CD8-positive, alpha-beta memory T cell (primary cell): ENCODE measurements at regions not wholly inside any gene's neighbourhood (a gene's known extent, or its start where the extent isn't known, plus 50 kb on each side); places are given as distances from the start of the nearest gene placed in this dataset.

Source experiments
- CTCF ChIA-PET: fragments of 350-600 bp; sonication (Branson Sonifier 250); formaldehyde crosslinking; loops from one replicate; lab custom pipeline; 2021; ENCODE audit warnings: antibody characterized with exemption; lab: Charles Lee
- POLR2A ChIA-PET: fragments of 350-600 bp; sonication (Branson Sonifier 250); formaldehyde crosslinking; loops from one replicate; lab custom pipeline; 2021; ENCODE audit warnings: antibody characterized with exemption; lab: Charles Lee
- DNase-seq, 5 donors: peaks; one replicate each; pipeline versions ENCODE4 v3.0.0 to v3.0.0-alpha.2; 2020 to 2022; ENCODE audit warnings: mixed read lengths in 1 of 5
- H3K27ac ChIP-seq: one replicate; pipeline ENCODE4 v1.7.0; 2013; ENCODE audit warnings: low read depth, mild to moderate bottlenecking, low read length, moderate library complexity
- H3K27me3 ChIP-seq: 2 replicates; pipeline ENCODE4 v1.7.0; 2013; ENCODE audit warnings: low read length, mild to moderate bottlenecking; ENCODE audit not compliant: insufficient read depth, poor library complexity, severe bottlenecking
- H3K36me3 ChIP-seq: 2 replicates; pipeline ENCODE4 v1.7.0; 2013; ENCODE audit warnings: mild to moderate bottlenecking, low read length, moderate library complexity; ENCODE audit not compliant: insufficient read depth
- H3K4me1 ChIP-seq: 2 replicates; pipeline ENCODE4 v1.7.0; 2013; ENCODE audit warnings: mild to moderate bottlenecking, low read length, moderate library complexity; ENCODE audit not compliant: insufficient read depth
- H3K4me3 ChIP-seq: 2 replicates; pipeline ENCODE4 v1.7.0; 2013; ENCODE audit warnings: mild to moderate bottlenecking, low read length
- H3K9me3 ChIP-seq: 2 replicates; pipeline ENCODE4 v1.7.0; 2013; ENCODE audit warnings: mild to moderate bottlenecking, low read length
- H3K27ac Mint-ChIP-seq, 8 donors: one replicate each; pipeline ENCODE4 v1.8.0; 2020 to 2021; ENCODE audit warnings: mixed read lengths in 8 of 8, mild to moderate bottlenecking in 6 of 8, inconsistent platforms in 3 of 8, moderate library complexity in 3 of 8
- H3K27me3 Mint-ChIP-seq, 2 donors: one replicate each; pipeline ENCODE4 v1.8.0; 2020 to 2021; ENCODE audit warnings: mixed read lengths in 2 of 2, mild to moderate bottlenecking in 1 of 2, moderate library complexity in 1 of 2
- H3K36me3 Mint-ChIP-seq, 3 donors: one replicate each; pipeline ENCODE4 v1.8.0; 2020 to 2021; ENCODE audit warnings: mixed read lengths in 3 of 3, inconsistent platforms in 1 of 3, mild to moderate bottlenecking in 1 of 3
- H3K4me1 Mint-ChIP-seq, 3 donors: one replicate each; pipeline ENCODE4 v1.8.0; 2020 to 2021; ENCODE audit warnings: mixed read lengths in 3 of 3, inconsistent platforms in 1 of 3, mild to moderate bottlenecking in 1 of 3
- H3K4me3 Mint-ChIP-seq, 7 donors: one replicate each; pipeline ENCODE4 v1.8.0; 2020 to 2021; ENCODE audit warnings: mixed read lengths in 7 of 7, mild to moderate bottlenecking in 6 of 7, moderate library complexity in 4 of 7, inconsistent platforms in 2 of 7
- H3K9me3 Mint-ChIP-seq, 5 donors: one replicate each; pipeline ENCODE4 v1.8.0; 2020 to 2022; ENCODE audit warnings: mixed read lengths in 5 of 5, mild to moderate bottlenecking in 3 of 5, moderate library complexity in 2 of 5, inconsistent platforms in 1 of 5

- peaks cover 48 to 68% (median 64%) of the 10 kb centered on the region in 3 donors for H3K4me1 Mint-ChIP-seq
- H3K9me3 Mint-ChIP-seq = peaks cover 0 to 3% (median 2%) of the 10 kb centered on the region in 5 donors
- Histone ChIP-seq H3K9me3 (no peaks in the 10 kb centered on the region), H3K27me3 (no peaks in the 10 kb centered on the region), H3K4me1 (peaks cover 42% of the 10 kb centered on the region), H3K36me3 (no peaks in the 10 kb centered on the region), H3K4me3 (no peak overlapping the region), H3K27ac (no peak overlapping the region)
- ChIA-PET POLR2A (interaction anchor here (0.7 to 1.0 kb wide), 2 partner anchors 185 to 186 kb away, joined by 3 to 4 read pairs; no protein-coding TSS in a partner anchor), CTCF (interaction anchor here (1.5 kb wide), 1 partner anchor 87 kb away, joined by 4 read pairs; no protein-coding TSS in a partner anchor)
- H3K4me3 Mint-ChIP-seq = peak overlapping the region in 6 of 7 donors; percentile 61 to 82 (median 76)
- H3K27me3 Mint-ChIP-seq = no peaks in the 10 kb centered on the region
- DNase-seq = no peak
- H3K36me3 Mint-ChIP-seq = peaks cover 0 to 12% (median 0%) of the 10 kb centered on the region in 3 donors
- peak overlapping the region; percentile 81 to 97 (median 90) for H3K27ac Mint-ChIP-seq
These were observed 191.3 kb downstream of the GATA3 start for GRCh38 chr10:8245814-8246142.

DNA sequence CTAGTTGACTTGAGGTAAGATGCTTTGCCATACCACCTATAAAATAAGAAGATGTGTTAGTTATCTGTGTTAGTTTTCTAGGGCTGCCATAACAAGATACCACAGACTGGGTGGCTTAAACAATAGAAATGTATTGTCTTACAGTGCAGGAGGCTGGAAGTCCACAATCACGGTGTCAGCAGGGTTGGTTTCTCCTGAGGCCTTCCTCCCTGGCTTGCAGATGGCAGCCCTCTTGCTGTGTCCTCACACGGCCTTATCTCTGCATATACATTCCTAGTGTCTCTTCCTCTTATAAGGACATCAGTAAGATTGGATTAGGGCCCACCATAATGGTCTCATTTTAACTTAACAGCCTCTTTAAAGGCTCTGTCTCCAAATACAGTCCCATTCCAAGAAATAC, 192.1 kb downstream of the GATA3 start:
- peak overlapping the region in 3 of 8 donors; percentile 42 to 93 (median 82) for H3K27ac Mint-ChIP-seq
- H3K27me3 Mint-ChIP-seq = no peaks in the 10 kb centered on the region
- Histone ChIP-seq H3K36me3 (no peaks in the 10 kb centered on the region), H3K27me3 (no peaks in the 10 kb centered on the region), H3K4me1 (peaks cover 42% of the 10 kb centered on the region), H3K4me3 (no peak overlapping the region), H3K9me3 (no peaks in the 10 kb centered on the region), H3K27ac (no peak overlapping the region)
- H3K36me3 Mint-ChIP-seq = peaks cover 0 to 12% (median 0%) of the 10 kb centered on the region in 3 donors
- no peak for DNase-seq
- CTCF ChIA-PET = no interaction called here
- H3K4me1 Mint-ChIP-seq = peaks cover 44 to 62% (median 57%) of the 10 kb centered on the region in 3 donors
- peaks cover 0 to 3% (median 2%) of the 10 kb centered on the region in 5 donors for H3K9me3 Mint-ChIP-seq
- no peak overlapping the region for H3K4me3 Mint-ChIP-seq
- POLR2A ChIA-PET = no interaction called here

DNA sequence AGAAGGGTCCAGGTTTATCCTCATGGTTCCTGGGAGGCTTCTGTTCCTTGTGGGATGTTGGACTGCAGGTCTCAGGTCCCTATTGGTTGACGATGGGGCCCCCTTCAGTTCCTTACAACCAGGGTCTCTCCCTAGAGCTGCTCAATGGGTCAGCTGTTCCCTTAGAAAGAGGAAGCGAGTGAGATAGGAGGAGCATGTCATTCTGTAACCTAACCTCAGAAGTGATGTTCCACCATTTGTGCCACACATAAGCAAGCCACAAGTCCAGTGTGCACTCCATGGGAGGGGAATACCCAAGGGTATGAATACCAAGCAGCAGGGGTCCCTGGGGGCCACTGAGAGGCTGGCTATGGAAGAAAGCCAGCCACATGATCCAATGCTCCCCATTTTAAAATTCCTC, 192.7 kb downstream of the GATA3 start:
- H3K4me3 Mint-ChIP-seq = no peak overlapping the region
- H3K36me3 Mint-ChIP-seq = peaks cover 0 to 12% (median 0%) of the 10 kb centered on the region in 3 donors
- DNase-seq = no peak
- ChIA-PET CTCF (no interaction called here), POLR2A (no interaction called here)
- Histone ChIP-seq H3K9me3 (no peaks in the 10 kb centered on the region), H3K4me1 (peaks cover 42% of the 10 kb centered on the region), H3K27me3 (no peaks in the 10 kb centered on the region), H3K4me3 (no peak overlapping the region), H3K36me3 (no peaks in the 10 kb centered on the region), H3K27ac (no peak overlapping the region)
- H3K27me3 Mint-ChIP-seq = no peaks in the 10 kb centered on the region
- H3K9me3 Mint-ChIP-seq = peaks cover 0 to 3% (median 2%) of the 10 kb centered on the region in 5 donors
- peaks cover 42 to 56% (median 51%) of the 10 kb centered on the region in 3 donors for H3K4me1 Mint-ChIP-seq
- peak overlapping the region in 1 of 8 donors; percentile 7 for H3K27ac Mint-ChIP-seq

DNA sequence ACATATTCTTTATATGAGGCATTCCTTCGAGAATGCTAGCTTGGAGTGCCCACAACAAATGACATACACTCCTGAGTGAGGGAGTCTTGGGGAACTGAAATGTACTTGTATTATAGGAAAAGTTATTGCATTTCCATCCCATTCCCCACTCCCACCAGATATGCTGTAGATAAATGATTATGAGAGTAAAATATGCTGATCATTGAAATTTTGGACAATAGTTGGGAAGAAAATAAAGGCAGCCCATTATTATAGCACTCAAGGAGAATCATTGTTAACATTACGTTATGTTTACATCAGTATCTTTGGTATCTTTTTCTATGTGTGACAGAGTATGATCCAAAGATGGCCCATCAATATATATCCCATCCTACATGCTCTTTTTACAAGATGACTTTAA, 194.4 kb downstream of the GATA3 start:
- peaks cover 0 to 12% (median 0%) of the 10 kb centered on the region in 3 donors for H3K36me3 Mint-ChIP-seq
- POLR2A ChIA-PET = no interaction called here
- CTCF ChIA-PET = interaction anchor here (0.6 kb wide), 1 partner anchor 195 kb away, joined by 3 read pairs; the partner anchor contains the start of gene GATA3

DNA sequence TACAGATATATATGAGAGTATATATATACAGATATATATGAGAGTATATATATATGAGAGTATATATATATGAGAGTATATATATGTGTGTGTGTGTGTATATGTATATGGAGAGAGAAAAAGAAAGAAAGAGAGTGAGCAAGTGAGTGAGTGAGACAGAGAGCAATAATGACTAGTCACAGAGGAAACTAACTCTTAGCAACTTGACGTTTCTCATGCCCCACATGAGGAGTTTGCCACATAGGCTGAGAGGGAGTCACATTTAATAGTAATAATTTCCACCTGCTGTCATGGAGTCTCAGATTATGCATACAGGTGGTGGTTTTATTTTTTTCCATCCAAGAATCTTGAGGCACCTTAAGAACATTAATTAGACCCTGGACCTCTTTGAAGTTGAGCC, 199.9 kb downstream of the GATA3 start:
- no peak for DNase-seq
- Mint-ChIP-seq H3K36me3 (peaks cover 0 to 8% (median 0%) of the 10 kb centered on the region in 3 donors), H3K4me1 (peaks cover 0 to 7% (median 0%) of the 10 kb centered on the region in 3 donors), H3K27ac (peak overlapping the region in 1 of 8 donors; percentile 19), H3K9me3 (no peaks in the 10 kb centered on the region), H3K27me3 (peaks cover 0 to 2% of the 10 kb centered on the region in 2 donors), H3K4me3 (no peak overlapping the region)
- ChIA-PET POLR2A (no interaction called here), CTCF (no interaction called here)
- Histone ChIP-seq H3K27me3 (no peaks in the 10 kb centered on the region), H3K4me1 (no peaks in the 10 kb centered on the region), H3K9me3 (no peaks in the 10 kb centered on the region), H3K36me3 (no peaks in the 10 kb centered on the region), H3K4me3 (no peak overlapping the region), H3K27ac (no peak overlapping the region)

More for the DNA sequence above, 194.4 kb downstream of the GATA3 start:
- Histone ChIP-seq H3K4me3 (no peak overlapping the region), H3K9me3 (no peaks in the 10 kb centered on the region), H3K27ac (no peak overlapping the region), H3K4me1 (peaks cover 34% of the 10 kb centered on the region), H3K27me3 (no peaks in the 10 kb centered on the region), H3K36me3 (no peaks in the 10 kb centered on the region)
- Mint-ChIP-seq H3K4me3 (no peak overlapping the region), H3K27me3 (no peaks in the 10 kb centered on the region), H3K4me1 (peaks cover 30 to 41% (median 37%) of the 10 kb centered on the region in 3 donors), H3K9me3 (peaks cover 0 to 3% (median 2%) of the 10 kb centered on the region in 5 donors), H3K27ac (no peak overlapping the region)
- no peak for DNase-seq

- CTCF ChIA-PET = no interaction called here
- DNase-seq = no peak
- no peaks in the 10 kb centered on the region for H3K9me3 ChIP-seq
- H3K27ac ChIP-seq = no peak overlapping the region
- Mint-ChIP-seq H3K9me3 (no peaks in the 10 kb centered on the region), H3K4me1 (peaks cover 0 to 7% (median 0%) of the 10 kb centered on the region in 3 donors), H3K27ac (peak overlapping the region in 1 of 8 donors; percentile 61), H3K36me3 (no peaks in the 10 kb centered on the region), H3K27me3 (peaks cover 0 to 6% of the 10 kb centered on the region in 2 donors), H3K4me3 (no peak overlapping the region)
- no peaks in the 10 kb centered on the region for H3K27me3 ChIP-seq
- no peaks in the 10 kb centered on the region for H3K36me3 ChIP-seq
- POLR2A ChIA-PET = no interaction called here
- no peak overlapping the region for H3K4me3 ChIP-seq
- no peaks in the 10 kb centered on the region for H3K4me1 ChIP-seq
These were observed 200.8 kb downstream of the GATA3 start for GRCh38 chr10:8255301-8255700.

GRCh38 chr10:8260645-8261044, 206.2 kb downstream of the GATA3 start:
- ChIA-PET POLR2A (no interaction called here), CTCF (interaction anchor here (0.9 kb wide), 1 partner anchor 10 kb away, joined by 3 read pairs; no protein-coding TSS in a partner anchor)
- DNase-seq = no peak
- H3K9me3 Mint-ChIP-seq = no peaks in the 10 kb centered on the region
- H3K4me1 ChIP-seq = no peaks in the 10 kb centered on the region
- H3K9me3 ChIP-seq = no peaks in the 10 kb centered on the region
- no peaks in the 10 kb centered on the region for H3K4me1 Mint-ChIP-seq
- no peak overlapping the region for H3K4me3 ChIP-seq
- H3K27me3 Mint-ChIP-seq = peaks cover 5 to 6% of the 10 kb centered on the region in 2 donors
- H3K27me3 ChIP-seq = no peaks in the 10 kb centered on the region
- H3K36me3 Mint-ChIP-seq = no peaks in the 10 kb centered on the region
- no peak overlapping the region for H3K4me3 Mint-ChIP-seq
- no peaks in the 10 kb centered on the region for H3K36me3 ChIP-seq
- no peak overlapping the region for H3K27ac Mint-ChIP-seq
- no peak overlapping the region for H3K27ac ChIP-seq

- no peaks in the 10 kb centered on the region for H3K9me3 Mint-ChIP-seq
- no peaks in the 10 kb centered on the region for H3K4me1 ChIP-seq
- DNase-seq = no peak
- H3K4me1 Mint-ChIP-seq = no peaks in the 10 kb centered on the region
- ChIA-PET POLR2A (no interaction called here), CTCF (no interaction called here)
- H3K27me3 Mint-ChIP-seq = peaks cover 4 to 5% of the 10 kb centered on the region in 2 donors
- H3K9me3 ChIP-seq = no peaks in the 10 kb centered on the region
- H3K27me3 ChIP-seq = no peaks in the 10 kb centered on the region
- H3K4me3 Mint-ChIP-seq = no peak overlapping the region
- H3K27ac ChIP-seq = no peak overlapping the region
- H3K36me3 ChIP-seq = no peaks in the 10 kb centered on the region
- no peak overlapping the region for H3K27ac Mint-ChIP-seq
- H3K36me3 Mint-ChIP-seq = no peaks in the 10 kb centered on the region
- H3K4me3 ChIP-seq = no peak overlapping the region
These were observed 207.8 kb downstream of the GATA3 start for GRCh38 chr10:8262317-8262716.
